Activated gamma-delta T cell treated with Interleukin-2 at 50 U/mL for 16 hours (primary cell): ENCODE measurements at regions not wholly inside any gene's neighbourhood (a gene's known extent, or its start where the extent isn't known, plus 50 kb on each side); places are given as distances from the start of the nearest gene placed in this dataset.

Source experiments
- DNase-seq: peaks from one replicate; pipeline ENCODE4 v3.0.0-alpha.2; 2020

GRCh38 chr13:40475617-40476016 lies 190.8 kb downstream of the FOXO1 start:
- no peak for DNase-seq

- no peak for DNase-seq
These were observed 190.1 kb downstream of the FOXO1 start for GRCh38 chr13:40476175-40476958.

GRCh38 chr13:40477623-40478608 lies 188.5 kb downstream of the FOXO1 start:
- DNase-seq: no peak

- no peak for DNase-seq
These were observed 187.7 kb downstream of the FOXO1 start for GRCh38 chr13:40478775-40479174.

GRCh38 chr13:40479196-40479845 lies 187.1 kb downstream of the FOXO1 start:
- DNase-seq: no peak

GRCh38 chr13:40480012-40480914 lies 186.2 kb downstream of the FOXO1 start:
- DNase-seq: no peak

GRCh38 chr13:40480915-40481516 lies 185.4 kb downstream of the FOXO1 start:
- DNase-seq: no peak

- no peak for DNase-seq
These were observed 182.8 kb downstream of the FOXO1 start for GRCh38 chr13:40483601-40484000.

- no peak for DNase-seq
These were observed 182.2 kb downstream of the FOXO1 start for GRCh38 chr13:40484101-40484800.

- DNase-seq: no peak
These were observed 181.5 kb downstream of the FOXO1 start for GRCh38 chr13:40484974-40485373.

GRCh38 chr13:40485611-40486517 lies 180.6 kb downstream of the FOXO1 start:
- DNase-seq: peak; percentile 69

- DNase-seq: no peak
These were observed 179.8 kb downstream of the FOXO1 start for GRCh38 chr13:40486518-40487163.

- no peak for DNase-seq
These were observed 177.5 kb downstream of the FOXO1 start for GRCh38 chr13:40488869-40489391.

GRCh38 chr13:40490086-40490758 lies 176.2 kb downstream of the FOXO1 start:
- peak; percentile 45 for DNase-seq

- DNase-seq: no peak
These were observed 173.9 kb downstream of the FOXO1 start for GRCh38 chr13:40492511-40492910.

GRCh38 chr13:40494513-40494912 lies 171.9 kb downstream of the FOXO1 start:
- DNase-seq: no peak

GRCh38 chr13:40494946-40495620 lies 171.4 kb downstream of the FOXO1 start:
- no peak for DNase-seq

- no peak for DNase-seq
These were observed 170.8 kb downstream of the FOXO1 start for GRCh38 chr13:40495621-40496001.
